ENCODE measurements at regions not wholly inside any gene's neighbourhood (a gene's known extent, or its start where the extent isn't known, plus 50 kb on each side); places are given as distances from the start of the nearest gene placed in this dataset.
"Not testable (repeated sequence)": the region's sequence is repeated elsewhere in the genome, so short reads cannot be mapped to it uniquely, and the experiment has no call there.

DNA sequence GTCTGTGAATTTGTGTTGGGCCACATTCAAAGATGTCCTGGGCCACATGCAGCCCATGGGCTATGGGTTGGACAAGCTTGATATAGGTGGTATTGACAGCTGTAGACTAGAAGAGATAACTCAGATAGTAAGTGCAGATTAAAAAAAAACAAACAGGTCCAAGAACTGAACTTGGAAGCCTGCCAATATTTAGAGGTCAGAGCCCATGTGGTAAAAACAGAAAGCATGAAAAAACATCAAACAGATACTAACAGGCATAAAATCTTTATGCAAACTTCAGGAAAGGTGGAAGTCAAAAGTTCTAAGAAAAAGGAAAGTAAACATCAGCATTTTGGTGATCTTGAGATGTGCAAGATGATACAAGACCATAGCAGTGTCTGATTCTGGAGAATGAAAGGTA, 155.1 kb upstream of the NR4A3 start:
- no peak for TF ChIP-seq CTCF (conservative IDR thresholded peaks at IDR 0.05; ENCODE audit: low read depth, low read length)
- no peak overlapping the region for H3K4me3 ChIP-seq (ENCODE audit: low read length)
- no peak for DNase-seq (ENCODE audit: low read depth)

- not testable (repeated sequence) for DNase-seq (ENCODE audit: low read depth); H3K4me3 ChIP-seq (ENCODE audit: low read length)
Observed at GRCh38 chr9:99670886-99671285, 150.8 kb upstream of the NR4A3 start.

GRCh38 chr9:99677281-99677680, 144.4 kb upstream of the NR4A3 start:
- no peak for DNase-seq (ENCODE audit: low read depth)
- TF ChIP-seq CTCF (conservative IDR thresholded peaks at IDR 0.05; ENCODE audit: low read depth, low read length), result no peak
- H3K4me3 ChIP-seq (ENCODE audit: low read length), result no peak overlapping the region

GRCh38 chr9:99678566-99678965, 143.1 kb upstream of the NR4A3 start:
- no peak for TF ChIP-seq CTCF (conservative IDR thresholded peaks at IDR 0.05; ENCODE audit: low read depth, low read length)
- no peak for DNase-seq (ENCODE audit: low read depth)
- no peak overlapping the region for H3K4me3 ChIP-seq (ENCODE audit: low read length)

DNA sequence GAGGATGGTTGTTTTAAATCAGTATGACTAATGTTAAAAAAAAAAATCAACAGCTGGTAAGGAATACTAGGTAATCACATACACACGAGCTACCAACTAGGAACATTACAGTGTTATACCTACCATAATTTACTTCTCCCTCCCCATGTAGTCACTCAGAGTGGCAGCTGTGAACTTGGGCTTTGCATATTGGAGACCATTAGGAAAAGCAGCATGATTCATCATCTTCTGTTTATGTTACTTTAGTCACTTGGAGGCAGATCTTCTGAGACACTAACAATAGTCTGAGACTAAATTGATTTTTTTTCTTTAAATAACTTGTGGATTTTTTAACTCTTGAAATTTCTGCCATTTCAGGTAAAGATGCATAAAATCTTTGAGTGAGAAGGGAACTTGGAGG, 141.5 kb upstream of the NR4A3 start:
- DNase-seq (ENCODE audit: low read depth), result no peak
- H3K4me3 ChIP-seq (ENCODE audit: low read length), result no peak overlapping the region
- no peak for TF ChIP-seq CTCF (conservative IDR thresholded peaks at IDR 0.05; ENCODE audit: low read depth, low read length)

DNA sequence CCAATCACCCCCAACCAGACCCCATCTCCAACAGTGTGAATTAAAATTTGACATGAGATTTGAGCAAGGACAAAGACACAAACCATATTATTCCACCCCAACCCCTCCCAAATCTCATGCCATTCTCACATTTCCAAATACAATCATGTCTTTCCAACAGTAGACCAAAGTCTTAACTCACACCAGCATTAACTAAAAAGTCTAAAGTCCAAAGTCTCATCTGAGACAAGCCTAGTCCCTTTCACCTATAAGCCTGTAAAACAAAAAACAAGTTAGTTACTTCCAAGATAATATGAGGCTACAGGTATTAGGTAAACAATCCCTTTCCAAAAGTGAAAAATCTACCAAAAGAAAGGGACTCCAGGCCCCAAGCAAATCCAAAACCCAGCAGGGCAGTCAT, 140.6 kb upstream of the NR4A3 start:
- no peak overlapping the region for H3K4me3 ChIP-seq (ENCODE audit: low read length)
- no peak for DNase-seq (ENCODE audit: low read depth)
- TF ChIP-seq CTCF (conservative IDR thresholded peaks at IDR 0.05; ENCODE audit: low read depth, low read length), result no peak

- TF ChIP-seq CTCF (conservative IDR thresholded peaks at IDR 0.05; ENCODE audit: low read depth, low read length), result no peak
- H3K4me3 ChIP-seq (ENCODE audit: low read length), result no peak overlapping the region
- no peak for DNase-seq (ENCODE audit: low read depth)
Observed at GRCh38 chr9:99682378-99682777, 139.3 kb upstream of the NR4A3 start.

GRCh38 chr9:99682870-99683269, 138.8 kb upstream of the NR4A3 start:
- no peak for DNase-seq (ENCODE audit: low read depth)
- no peak for TF ChIP-seq CTCF (conservative IDR thresholded peaks at IDR 0.05; ENCODE audit: low read depth, low read length)
- H3K4me3 ChIP-seq (ENCODE audit: low read length), result no peak overlapping the region
